Colonic mucosa (tissue), 4 donors: ENCODE measurements at regions not wholly inside any gene's neighbourhood (a gene's known extent, or its start where the extent isn't known, plus 50 kb on each side); places are given as distances from the start of the nearest gene placed in this dataset.

Experiments
- DNase-seq: peaks from one replicate; pipeline ENCODE4 v3.0.0-alpha.2; 2020
- H3K27ac ChIP-seq: fragments of 200-600 bp; one replicate; pipeline ENCODE4 v1.8.0; 2021
- H3K27me3 ChIP-seq: fragments of 200-600 bp; one replicate; pipeline ENCODE4 v1.8.0; 2021
- H3K36me3 ChIP-seq: fragments of 200-600 bp; one replicate; pipeline ENCODE4 v1.8.0; 2021
- H3K4me1 ChIP-seq: fragments of 200-600 bp; one replicate; pipeline ENCODE4 v1.8.0; 2021; ENCODE audit warnings: mild to moderate bottlenecking
- H3K4me3 ChIP-seq: fragments of 200-600 bp; one replicate; pipeline ENCODE4 v1.8.0; 2021
- H3K9ac ChIP-seq, 2 donors: one replicate each; pipeline ENCODE4 v1.7.0; 2013; ENCODE audit warnings: control low read depth in 2 of 2, low read depth in 2 of 2, low read length in 2 of 2
- H3K9me3 ChIP-seq: fragments of 200-600 bp; one replicate; pipeline ENCODE4 v1.8.0; 2021
- CTCF ChIP-seq: fragments of 200-600 bp; IDR thresholded peaks from one replicate; pipeline ENCODE4 v1.8.0; 2022; ENCODE audit warnings: antibody characterized with exemption, mild to moderate bottlenecking
- intact Hi-C: fragments of 100-400 bp; cut with DNase I; formaldehyde crosslinking; loops from one replicate; pipeline ENCODE4 v1.14.1; 2022
- donor health status: healthy.
- donor health status: DM: no; HTN: no; CAD: no.
- donor health status: DM: no; HTN: no; CAD: no.

- Histone ChIP-seq H3K4me1 (no peaks in the 10 kb centered on the region), H3K9me3 (no peaks in the 10 kb centered on the region), H3K27me3 (no peaks in the 10 kb centered on the region), H3K36me3 (no peaks in the 10 kb centered on the region), H3K27ac (no peak overlapping the region), H3K4me3 (no peak overlapping the region), H3K9ac (no peak overlapping the region)
- TF ChIP-seq CTCF: no peak
- no peak for DNase-seq
- intact Hi-C loops: no loop called here
Measured at GRCh38 chr6:87938287-87938686, 109.4 kb upstream of the SPACA1 start.

- Histone ChIP-seq H3K36me3 (no peaks in the 10 kb centered on the region), H3K4me1 (no peaks in the 10 kb centered on the region), H3K27me3 (no peaks in the 10 kb centered on the region), H3K4me3 (no peak overlapping the region), H3K9ac (no peak overlapping the region), H3K9me3 (no peaks in the 10 kb centered on the region), H3K27ac (no peak overlapping the region)
- intact Hi-C loops: no loop called here
- TF ChIP-seq CTCF: no peak
- no peak for DNase-seq
Measured at GRCh38 chr6:87936065-87936464, 111.6 kb upstream of the SPACA1 start.

GRCh38 chr6:87935196-87935595, 112.4 kb upstream of the SPACA1 start:
- no peak overlapping the region for H3K9ac ChIP-seq
- intact Hi-C loops: no loop called here
- TF ChIP-seq CTCF: no peak
- no peaks in the 10 kb centered on the region for H3K27me3 ChIP-seq
- no peak for DNase-seq
- H3K4me1 ChIP-seq: no peaks in the 10 kb centered on the region
- H3K27ac ChIP-seq: no peak overlapping the region
- no peaks in the 10 kb centered on the region for H3K9me3 ChIP-seq
- H3K4me3 ChIP-seq: no peak overlapping the region
- no peaks in the 10 kb centered on the region for H3K36me3 ChIP-seq

- intact Hi-C loops: loop anchor here (5.0 kb wide), 2 partner anchors 235 to 935 kb away; partner anchors contain the start of gene CNR1
- DNase-seq: no peak
- H3K36me3 ChIP-seq: no peaks in the 10 kb centered on the region
Measured at GRCh38 chr6:87932361-87932760, 115.3 kb upstream of the SPACA1 start.

GRCh38 chr6:87929843-87930288, 117.8 kb upstream of the SPACA1 start:
- no peaks in the 10 kb centered on the region for H3K4me1 ChIP-seq
- DNase-seq: peak; percentile 80
- H3K4me3 ChIP-seq: no peak overlapping the region
- no peaks in the 10 kb centered on the region for H3K9me3 ChIP-seq
- H3K27ac ChIP-seq: no peak overlapping the region
- peak; percentile 79 for TF ChIP-seq CTCF
- no peak overlapping the region for H3K9ac ChIP-seq
- no peaks in the 10 kb centered on the region for H3K36me3 ChIP-seq
- H3K27me3 ChIP-seq: no peaks in the 10 kb centered on the region
- intact Hi-C loops: loop anchor here (5.0 kb wide), 3 partner anchors 237 to 937 kb away; partner anchors contain the start of gene CNR1

More at GRCh38 chr6:87932361-87932760, 115.3 kb upstream of the SPACA1 start:
- H3K27me3 ChIP-seq: no peaks in the 10 kb centered on the region
- no peak overlapping the region for H3K27ac ChIP-seq
- no peak overlapping the region for H3K9ac ChIP-seq
- no peaks in the 10 kb centered on the region for H3K4me1 ChIP-seq
- no peak overlapping the region for H3K4me3 ChIP-seq
- no peak for TF ChIP-seq CTCF
- no peaks in the 10 kb centered on the region for H3K9me3 ChIP-seq
